BJ (cell line): ENCODE measurements at regions not wholly inside any gene's neighbourhood (a gene's known extent, or its start where the extent isn't known, plus 50 kb on each side); places are given as distances from the start of the nearest gene placed in this dataset.

Experiments used
- CTCF ChIA-PET: fragments of 350-600 bp; formaldehyde crosslinking; extraction: SDS; loops from one replicate; lab custom pipeline; 2021; ENCODE audit warnings: antibody characterized with exemption, inconsistent platforms; lab: Yijun Ruan, JAX
- POLR2A ChIA-PET: fragments of 300-600 bp; sonication (Branson Sonifier 250); formaldehyde crosslinking; extraction: SDS; loops from one replicate; lab custom pipeline; 2021; ENCODE audit warnings: antibody characterized with exemption; lab: Charles Lee
- DNase-seq: peaks from one replicate; pipeline ENCODE4 v3.0.0-alpha.2; 2011; ENCODE audit warnings: low read depth
- H3K27me3 ChIP-seq: 2 replicates; pipeline ENCODE4 v1.6.0; 2011; ENCODE audit warnings: low read length; ENCODE audit not compliant: control insufficient read depth, insufficient read depth
- H3K36me3 ChIP-seq: 2 replicates; pipeline ENCODE4 v1.5.1; 2011; ENCODE audit warnings: low read length; ENCODE audit not compliant: control insufficient read depth, insufficient read depth
- H3K4me3 ChIP-seq: 2 replicates; pipeline ENCODE4 v1.5.1; 2011; ENCODE audit warnings: low read depth, mild to moderate bottlenecking, control low read depth, low read length
- TF ChIP-seq, protein P1 (sequence below): IDR thresholded peaks from 2 replicates; pipeline ENCODE4 v1.5.1; 2011; ENCODE audit warnings: low read depth, mild to moderate bottlenecking, control low read depth, inconsistent platforms, low read length, moderate library complexity; ENCODE audit not compliant: insufficient read depth

DNA sequence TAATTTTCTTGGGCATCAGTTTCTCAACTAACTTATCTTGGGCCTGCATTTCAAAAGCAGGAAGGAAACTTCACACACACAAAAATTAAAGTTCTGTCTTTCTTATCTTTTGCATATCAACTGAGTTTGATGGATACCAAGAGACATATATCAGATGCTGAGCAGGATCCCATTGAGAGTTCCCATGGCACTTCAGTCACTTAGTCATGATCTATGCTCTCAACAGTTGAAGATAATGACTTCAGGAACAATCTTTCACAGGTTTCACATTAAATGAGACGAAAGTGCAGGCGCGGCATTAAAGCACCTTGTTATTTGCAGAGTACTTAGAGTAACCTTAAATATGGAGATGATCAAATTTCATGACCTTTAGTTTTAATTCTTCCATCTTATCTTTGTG is 2139.8 kb upstream of the CELF4 start:
- ChIA-PET POLR2A (no interaction called here), CTCF (interaction anchor here (0.6 kb wide), 1 partner anchor 25 kb away, joined by 3 read pairs; no protein-coding TSS in a partner anchor)
- H3K4me3 ChIP-seq: no peak overlapping the region
- H3K27me3 ChIP-seq: no peaks in the 10 kb centered on the region
- no peaks in the 10 kb centered on the region for H3K36me3 ChIP-seq
- no peak for DNase-seq
- TF ChIP-seq, protein P1, sequence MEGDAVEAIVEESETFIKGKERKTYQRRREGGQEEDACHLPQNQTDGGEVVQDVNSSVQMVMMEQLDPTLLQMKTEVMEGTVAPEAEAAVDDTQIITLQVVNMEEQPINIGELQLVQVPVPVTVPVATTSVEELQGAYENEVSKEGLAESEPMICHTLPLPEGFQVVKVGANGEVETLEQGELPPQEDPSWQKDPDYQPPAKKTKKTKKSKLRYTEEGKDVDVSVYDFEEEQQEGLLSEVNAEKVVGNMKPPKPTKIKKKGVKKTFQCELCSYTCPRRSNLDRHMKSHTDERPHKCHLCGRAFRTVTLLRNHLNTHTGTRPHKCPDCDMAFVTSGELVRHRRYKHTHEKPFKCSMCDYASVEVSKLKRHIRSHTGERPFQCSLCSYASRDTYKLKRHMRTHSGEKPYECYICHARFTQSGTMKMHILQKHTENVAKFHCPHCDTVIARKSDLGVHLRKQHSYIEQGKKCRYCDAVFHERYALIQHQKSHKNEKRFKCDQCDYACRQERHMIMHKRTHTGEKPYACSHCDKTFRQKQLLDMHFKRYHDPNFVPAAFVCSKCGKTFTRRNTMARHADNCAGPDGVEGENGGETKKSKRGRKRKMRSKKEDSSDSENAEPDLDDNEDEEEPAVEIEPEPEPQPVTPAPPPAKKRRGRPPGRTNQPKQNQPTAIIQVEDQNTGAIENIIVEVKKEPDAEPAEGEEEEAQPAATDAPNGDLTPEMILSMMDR: no peak

DNA sequence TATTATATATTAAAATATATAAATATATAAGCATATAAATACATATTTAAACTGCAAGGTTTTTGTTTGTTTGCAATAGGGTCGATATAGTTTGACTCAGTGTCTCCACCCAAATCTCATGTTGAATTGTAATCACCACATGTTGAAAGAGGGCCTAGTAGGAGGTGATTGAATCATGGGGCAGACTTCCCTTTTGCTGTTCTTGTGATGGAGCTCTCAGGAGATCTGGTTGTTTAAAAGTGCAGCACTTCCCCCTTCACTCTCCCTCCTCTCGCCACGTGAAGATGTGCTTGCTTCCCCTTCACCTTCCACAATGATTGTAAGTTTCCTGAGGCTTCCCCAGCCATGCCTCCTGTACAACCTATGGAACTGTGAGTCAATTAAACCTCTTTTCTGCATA is 2137.3 kb upstream of the CELF4 start:
- Histone ChIP-seq H3K4me3 (no peak overlapping the region), H3K27me3 (no peaks in the 10 kb centered on the region), H3K36me3 (no peaks in the 10 kb centered on the region)
- no peak for DNase-seq
- TF ChIP-seq, protein P1: no peak
- ChIA-PET CTCF (no interaction called here), POLR2A (no interaction called here)

DNA sequence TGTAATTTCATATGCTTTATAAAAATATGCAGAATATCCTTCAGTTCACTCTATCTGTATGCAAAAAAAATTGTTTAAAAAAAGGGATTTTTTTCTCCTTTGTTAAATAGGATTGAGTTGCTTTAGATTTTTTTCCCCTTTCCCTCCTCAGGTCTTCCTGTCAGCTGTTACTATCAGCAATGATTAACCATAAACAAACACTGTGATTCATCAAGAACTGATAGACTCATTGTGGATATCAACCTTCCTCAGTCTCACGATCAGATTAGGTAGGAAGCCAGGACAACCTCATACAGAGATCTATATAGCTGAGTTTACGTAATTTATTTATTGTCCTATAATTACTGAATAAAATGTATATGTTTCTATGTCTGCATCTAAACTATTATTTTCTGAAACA is 2136.2 kb upstream of the CELF4 start:
- TF ChIP-seq, protein P1: no peak
- DNase-seq: no peak

DNA sequence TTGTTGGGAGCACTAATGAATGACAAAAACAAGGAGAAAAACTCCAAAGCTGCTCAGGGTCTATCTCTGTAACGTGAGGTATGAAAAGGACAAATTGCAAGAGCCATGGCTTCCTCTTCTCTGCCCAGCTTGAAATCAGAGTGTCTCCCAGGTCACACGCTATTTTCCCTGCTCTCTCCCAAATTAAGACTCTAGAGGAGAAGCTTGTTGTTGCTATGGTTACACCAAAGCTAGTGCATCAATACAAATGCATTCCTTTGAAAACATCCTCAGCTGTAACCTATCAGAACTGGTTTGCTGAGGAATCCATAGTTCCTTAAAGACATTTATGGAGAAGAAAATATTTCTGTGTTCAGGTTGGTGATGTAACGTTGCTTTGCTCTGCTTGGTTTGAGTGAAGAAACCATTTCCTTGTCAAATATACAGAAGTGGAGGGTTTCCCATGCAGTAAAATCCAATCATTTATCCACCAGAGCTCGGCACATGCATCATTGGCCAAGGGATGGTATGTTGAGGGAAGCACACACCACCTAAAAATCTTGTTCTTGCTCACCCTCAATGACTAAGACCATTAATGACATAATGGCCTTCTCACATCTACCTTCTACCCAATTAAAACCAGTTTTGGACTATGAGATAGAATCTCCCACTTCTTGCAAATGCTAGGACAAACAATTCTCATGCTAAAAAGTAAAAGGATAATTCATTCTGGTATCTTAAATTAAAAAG is 2135.6 kb upstream of the CELF4 start:
- POLR2A ChIA-PET: no interaction called here
- TF ChIP-seq, protein P1: no peak
- DNase-seq: no peak
- Histone ChIP-seq H3K36me3 (no peaks in the 10 kb centered on the region), H3K4me3 (no peak overlapping the region), H3K27me3 (no peaks in the 10 kb centered on the region)
- CTCF ChIA-PET: no interaction called here

More for the DNA sequence above, 2136.2 kb upstream of the CELF4 start:
- no peaks in the 10 kb centered on the region for H3K36me3 ChIP-seq
- H3K4me3 ChIP-seq: no peak overlapping the region
- ChIA-PET CTCF (interaction anchor here (0.6 kb wide), 1 partner anchor 14 kb away, joined by 3 read pairs; no protein-coding TSS in a partner anchor), POLR2A (no interaction called here)
- H3K27me3 ChIP-seq: no peaks in the 10 kb centered on the region

DNA sequence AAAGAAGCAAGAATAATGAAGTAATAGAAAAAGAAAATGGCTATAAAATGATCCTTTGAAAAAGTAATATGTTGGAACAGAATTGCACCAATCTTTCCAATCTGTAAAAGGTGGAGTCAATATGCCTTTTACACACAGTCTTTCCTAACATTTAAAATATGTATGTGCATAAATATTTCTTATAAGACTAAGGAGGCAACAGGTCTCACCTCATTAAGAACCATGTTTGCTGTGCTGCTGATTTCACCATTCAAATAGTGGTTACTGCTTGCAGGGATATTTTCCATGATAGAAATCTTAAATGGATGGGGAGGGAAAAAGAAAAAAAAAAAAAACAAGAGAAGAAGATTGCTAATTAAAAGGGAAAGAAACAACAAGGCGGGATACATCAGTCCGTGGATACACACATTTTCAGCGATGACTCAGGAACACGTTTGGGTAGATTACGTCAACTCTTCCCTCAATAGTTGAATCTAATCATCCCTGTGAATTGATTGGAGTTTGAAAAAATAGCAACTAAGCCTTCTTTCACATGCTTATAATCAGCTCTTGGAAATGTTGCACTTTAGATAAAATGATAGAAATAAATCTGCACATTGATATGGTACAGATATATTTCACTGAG is 2133.9 kb upstream of the CELF4 start:
- no peak for DNase-seq
- POLR2A ChIA-PET: no interaction called here
- no peaks in the 10 kb centered on the region for H3K27me3 ChIP-seq
- TF ChIP-seq, protein P1: no peak
- CTCF ChIA-PET: no interaction called here
- no peak overlapping the region for H3K4me3 ChIP-seq
- H3K36me3 ChIP-seq: no peaks in the 10 kb centered on the region
